Spleen (tissue), 11 donors: ENCODE measurements at regions not wholly inside any gene's neighbourhood (a gene's known extent, or its start where the extent isn't known, plus 50 kb on each side); places are given as distances from the start of the nearest gene placed in this dataset.

ENCODE experiments used
- DNase-seq: peaks from one replicate; pipeline ENCODE4 v3.0.0-alpha.2; 2020
- H3K27ac ChIP-seq, 8 donors: fragments of 200-600 bp; sonication (generic) in 7 of 8; 1 replicate in 4 of 8; 2 replicates in 4 of 8; pipeline versions ENCODE4 v1.5.0 to v1.8.0; 2016 to 2021; ENCODE audit warnings: inconsistent platforms in 4 of 8, mild to moderate bottlenecking in 4 of 8, moderate library complexity in 1 of 8
- H3K27me3 ChIP-seq, 7 donors: fragments of 200-600 bp; sonication (generic) in 6 of 7; replicated peaks in 1 of 7; 1 replicate in 4 of 7; 2 replicates in 3 of 7; pipeline versions ENCODE4 v1.5.0 to v1.8.0; 2016 to 2021; ENCODE audit warnings: inconsistent platforms in 3 of 7, mild to moderate bottlenecking in 1 of 7
- H3K36me3 ChIP-seq, 6 donors: fragments of 200-600 bp; sonication (generic) in 5 of 6; 1 replicate in 4 of 6; 2 replicates in 2 of 6; pipeline versions ENCODE4 v1.5.0 to v1.8.0; 2016 to 2021; ENCODE audit warnings: inconsistent platforms in 2 of 6
- H3K4me1 ChIP-seq, 6 donors: fragments of 200-600 bp; sonication (generic) in 5 of 6; 1 replicate in 3 of 6; 2 replicates in 3 of 6; pipeline versions ENCODE4 v1.5.0 to v1.8.0; 2016 to 2021; ENCODE audit warnings: inconsistent platforms in 3 of 6
- H3K4me3 ChIP-seq, 8 donors: fragments of 200-600 bp; sonication (generic) in 7 of 8; 1 replicate in 4 of 8; 2 replicates in 4 of 8; pipeline versions ENCODE4 v1.5.0 to v1.8.0; 2016 to 2021; ENCODE audit warnings: inconsistent platforms in 4 of 8, mild to moderate bottlenecking in 4 of 8, moderate library complexity in 2 of 8
- H3K9me3 ChIP-seq, 8 donors: fragments of 200-600 bp; sonication (generic) in 7 of 8; 1 replicate in 4 of 8; 2 replicates in 4 of 8; pipeline versions ENCODE4 v1.5.0 to v1.8.0; 2016 to 2021; ENCODE audit warnings: inconsistent platforms in 4 of 8
- CTCF ChIP-seq, 11 experiments: fragments of 200-600 bp in 7 of 11; fragments of 450-650 bp in 4 of 11; sonication (generic) in 4 of 11; IDR thresholded peaks in 8 of 11; conservative IDR thresholded peaks in 3 of 11; 1 replicate in 7 of 11; 2 replicates in 4 of 11; pipeline versions ENCODE4 v1.4.0 to v1.8.0; 2016 to 2021; ENCODE audit warnings: antibody characterized with exemption in 11 of 11, inconsistent platforms in 4 of 11, mild to moderate bottlenecking in 1 of 11
- POLR2A ChIP-seq, 3 donors: fragments of 450-650 bp; IDR thresholded peaks; one replicate each; pipeline ENCODE4 v1.5.1; 2017; ENCODE audit warnings: antibody characterized with exemption in 3 of 3, mild to moderate bottlenecking in 1 of 3
- POLR2AphosphoS5 ChIP-seq, 3 donors: sonication (generic); formaldehyde crosslinking; IDR thresholded peaks; one replicate each; pipeline ENCODE4 v1.5.1; 2017; ENCODE audit warnings: antibody characterized with exemption in 3 of 3
- WGBS, 5 donors: extraction: QIAGEN DNeasy Blood & Tissue Kit in 3 of 5; methylation state at CpG; one replicate each; pipeline versions ENCODE4 v1.1.5 to v1.1.7; 2013 to 2018; 5-methylcytosine and 5-hydroxymethylcytosine counted together
- intact Hi-C: fragments of 100-400 bp; cut with DNase I; formaldehyde crosslinking; loops from one replicate; pipeline ENCODE4 v1.15.0; 2023; ENCODE audit warnings: low total_unique reads
- donor health status: healthy with polysubstance abuse.
- donor health status: DM: no; HTN: no; CAD: no; lungs with moderate emphysema.
- donor health status: DM: no; HTN: no; CAD: no.
- donor health status: Bipolar disorder and iron deficiency.
- donor health status: healthy.
- donor health status: DM: no; HTN: no; CAD: no.
- donor health status: DM: yes; HTN: yes; CAD: no.

- H3K36me3 ChIP-seq: peaks cover 0 to 42% (median 13%) of the 10 kb centered on the region in 6 donors
- H3K4me3 ChIP-seq: no peak overlapping the region
- 90 to 94% (median 92%) methylated on average over 10 to 11 of the region's 11 CpGs for WGBS, 5 donors
- H3K27me3 ChIP-seq: no peaks in the 10 kb centered on the region
- H3K27ac ChIP-seq: peak overlapping the region in 1 of 8 donors; percentile 16
- H3K9me3 ChIP-seq: no peaks in the 10 kb centered on the region
- no peak for DNase-seq
- peaks cover 32 to 100% (median 65%) of the 10 kb centered on the region in 6 donors for H3K4me1 ChIP-seq
- TF ChIP-seq CTCF (IDR thresholded peaks at IDR 0.05 in 8 of 11, conservative IDR thresholded peaks at IDR 0.05 in 3 of 11) (no peak), POLR2AphosphoS5 (IDR thresholded peaks at IDR 0.05) (peak in 1 of 3 donors; percentile 8), POLR2A (IDR thresholded peaks at IDR 0.05) (no peak)
- intact Hi-C loops: loop anchor here (10.0 kb wide), 1 partner anchor 56 kb away; no protein-coding TSS in a partner anchor
Measured at GRCh38 chr7:130908345-130909160, 174.5 kb upstream of the KLF14 start.

- peak overlapping the region in 2 of 8 donors; percentile 9 to 16 for H3K27ac ChIP-seq
- H3K36me3 ChIP-seq: peaks cover 0 to 39% (median 11%) of the 10 kb centered on the region in 6 donors
- no peaks in the 10 kb centered on the region for H3K27me3 ChIP-seq
- 93 to 97% (median 95%) methylated on average over 14 of the region's 14 CpGs for WGBS, 5 donors
- no peak for DNase-seq
- H3K4me3 ChIP-seq: no peak overlapping the region
- H3K9me3 ChIP-seq: no peaks in the 10 kb centered on the region
- H3K4me1 ChIP-seq: peaks cover 29 to 100% (median 65%) of the 10 kb centered on the region in 6 donors
- no peak for TF ChIP-seq POLR2A (IDR thresholded peaks at IDR 0.05)
- TF ChIP-seq POLR2AphosphoS5 (IDR thresholded peaks at IDR 0.05): peak; percentile 21 to 36 (median 32)
- no peak for TF ChIP-seq CTCF (IDR thresholded peaks at IDR 0.05 in 8 of 11, conservative IDR thresholded peaks at IDR 0.05 in 3 of 11)
- intact Hi-C loops: loop anchor here (10.0 kb wide), 1 partner anchor 56 kb away; no protein-coding TSS in a partner anchor
Measured at GRCh38 chr7:130909161-130909836, 175.3 kb upstream of the KLF14 start.

- H3K9me3 ChIP-seq: no peaks in the 10 kb centered on the region
- WGBS, 5 donors: 82 to 87% (median 86%) methylated on average over 9 of the region's 9 CpGs
- peaks cover 0 to 31% (median 7%) of the 10 kb centered on the region in 6 donors for H3K36me3 ChIP-seq
- H3K4me3 ChIP-seq: no peak overlapping the region
- no peak for DNase-seq
- H3K4me1 ChIP-seq: peaks cover 31 to 100% (median 65%) of the 10 kb centered on the region in 6 donors
- TF ChIP-seq CTCF (IDR thresholded peaks at IDR 0.05 in 8 of 11, conservative IDR thresholded peaks at IDR 0.05 in 3 of 11) (no peak), POLR2AphosphoS5 (IDR thresholded peaks at IDR 0.05) (no peak), POLR2A (IDR thresholded peaks at IDR 0.05) (no peak)
- no peaks in the 10 kb centered on the region for H3K27me3 ChIP-seq
- peak overlapping the region in 2 of 8 donors; percentile 89 to 93 for H3K27ac ChIP-seq
- intact Hi-C loops: loop anchor here (10.0 kb wide), 1 partner anchor 55 kb away; no protein-coding TSS in a partner anchor
Measured at GRCh38 chr7:130909881-130910672, 176.1 kb upstream of the KLF14 start.
